ENCODE measurements at regions not wholly inside any gene's neighbourhood (a gene's known extent, or its start where the extent isn't known, plus 50 kb on each side); places are given as distances from the start of the nearest gene placed in this dataset.

DNA sequence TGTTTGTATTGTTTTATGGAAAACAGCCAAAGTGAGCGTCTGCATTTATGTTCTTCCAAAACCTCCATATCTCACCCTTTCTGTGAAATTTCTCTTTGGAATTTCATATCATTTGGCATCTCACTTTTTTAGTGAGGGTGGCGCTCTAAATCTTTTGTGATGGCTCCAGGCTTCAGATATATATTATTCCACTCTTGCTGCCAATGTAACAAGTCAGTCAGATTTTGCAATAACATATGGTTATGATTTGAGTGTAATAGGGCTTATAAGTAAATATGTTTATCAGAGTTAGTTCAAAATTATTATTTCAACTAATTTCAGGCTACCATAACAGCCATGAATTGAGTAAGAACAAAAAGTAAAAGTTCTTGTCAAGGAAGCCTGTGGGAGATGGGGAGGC, 314.7 kb downstream of the PDGFC start:
- TF ChIP-seq POLR2A (IDR thresholded peaks at IDR 0.05) = no peak
- TF ChIP-seq, protein P1, sequence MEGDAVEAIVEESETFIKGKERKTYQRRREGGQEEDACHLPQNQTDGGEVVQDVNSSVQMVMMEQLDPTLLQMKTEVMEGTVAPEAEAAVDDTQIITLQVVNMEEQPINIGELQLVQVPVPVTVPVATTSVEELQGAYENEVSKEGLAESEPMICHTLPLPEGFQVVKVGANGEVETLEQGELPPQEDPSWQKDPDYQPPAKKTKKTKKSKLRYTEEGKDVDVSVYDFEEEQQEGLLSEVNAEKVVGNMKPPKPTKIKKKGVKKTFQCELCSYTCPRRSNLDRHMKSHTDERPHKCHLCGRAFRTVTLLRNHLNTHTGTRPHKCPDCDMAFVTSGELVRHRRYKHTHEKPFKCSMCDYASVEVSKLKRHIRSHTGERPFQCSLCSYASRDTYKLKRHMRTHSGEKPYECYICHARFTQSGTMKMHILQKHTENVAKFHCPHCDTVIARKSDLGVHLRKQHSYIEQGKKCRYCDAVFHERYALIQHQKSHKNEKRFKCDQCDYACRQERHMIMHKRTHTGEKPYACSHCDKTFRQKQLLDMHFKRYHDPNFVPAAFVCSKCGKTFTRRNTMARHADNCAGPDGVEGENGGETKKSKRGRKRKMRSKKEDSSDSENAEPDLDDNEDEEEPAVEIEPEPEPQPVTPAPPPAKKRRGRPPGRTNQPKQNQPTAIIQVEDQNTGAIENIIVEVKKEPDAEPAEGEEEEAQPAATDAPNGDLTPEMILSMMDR (IDR thresholded peaks at IDR 0.05) = no peak

All from esophagus squamous epithelium (tissue), 4 donors.